Spleen (tissue), 7 donors: ENCODE measurements at regions not wholly inside any gene's neighbourhood (a gene's known extent, or its start where the extent isn't known, plus 50 kb on each side); places are given as distances from the start of the nearest gene placed in this dataset.

Experiments
- CTCF ChIP-seq, 11 experiments: fragments of 200-600 bp in 7 of 11; fragments of 450-650 bp in 4 of 11; sonication (generic) in 4 of 11; IDR thresholded peaks in 8 of 11; conservative IDR thresholded peaks in 3 of 11; 1 replicate in 7 of 11; 2 replicates in 4 of 11; pipeline versions ENCODE4 v1.4.0 to v1.8.0; 2016 to 2021; ENCODE audit warnings: antibody characterized with exemption in 11 of 11, inconsistent platforms in 4 of 11, mild to moderate bottlenecking in 1 of 11
- POLR2A ChIP-seq, 3 donors: fragments of 450-650 bp; IDR thresholded peaks; one replicate each; pipeline ENCODE4 v1.5.1; 2017; ENCODE audit warnings: antibody characterized with exemption in 3 of 3, mild to moderate bottlenecking in 1 of 3
- POLR2AphosphoS5 ChIP-seq, 3 donors: sonication (generic); formaldehyde crosslinking; IDR thresholded peaks; one replicate each; pipeline ENCODE4 v1.5.1; 2017; ENCODE audit warnings: antibody characterized with exemption in 3 of 3
- donor health status: DM: no; HTN: no; CAD: no; lungs with moderate emphysema.
- donor health status: DM: no; HTN: no; CAD: no.
- donor health status: DM: no; HTN: no; CAD: no.

GRCh38 chr3:182609575-182610156 is 183.6 kb upstream of the ATP11B start:
- TF ChIP-seq POLR2A (IDR thresholded peaks at IDR 0.05) = no peak
- no peak for TF ChIP-seq CTCF (IDR thresholded peaks at IDR 0.05 in 8 of 11, conservative IDR thresholded peaks at IDR 0.05 in 3 of 11)
- no peak for TF ChIP-seq POLR2AphosphoS5 (IDR thresholded peaks at IDR 0.05)
